Progenitor cell of endocrine pancreas (in vitro differentiated cells): ENCODE measurements at regions not wholly inside any gene's neighbourhood (a gene's known extent, or its start where the extent isn't known, plus 50 kb on each side); places are given as distances from the start of the nearest gene placed in this dataset.

Source experiments
- DNase-seq: peaks from one replicate; pipeline ENCODE4 v3.0.0; 2021; ENCODE audit warnings: low spot score; ENCODE audit not compliant: unreplicated experiment
- H3K27ac Mint-ChIP-seq: 2 replicates; pipeline ENCODE4 v1.8.0; 2021; ENCODE audit warnings: mild to moderate bottlenecking, moderate library complexity, mixed read lengths
- H3K27me3 Mint-ChIP-seq: 2 replicates; pipeline ENCODE4 v1.8.0; 2021; ENCODE audit warnings: mixed read lengths
- H3K36me3 Mint-ChIP-seq: 2 replicates; pipeline ENCODE4 v1.8.0; 2022; ENCODE audit warnings: mixed read lengths; ENCODE audit not compliant: insufficient read depth
- H3K4me1 Mint-ChIP-seq: 2 replicates; pipeline ENCODE4 v1.8.0; 2021; ENCODE audit warnings: low read depth, mixed read lengths
- H3K4me3 Mint-ChIP-seq: 2 replicates; pipeline ENCODE4 v1.8.0; 2021; ENCODE audit warnings: low read depth, mild to moderate bottlenecking, moderate library complexity, mixed read lengths
- H3K9me3 Mint-ChIP-seq: 2 replicates; pipeline ENCODE4 v1.8.0; 2021; ENCODE audit warnings: low read depth, mixed read lengths
- CTCF ChIP-seq: fragments of 200-600 bp; sonication (generic); IDR thresholded peaks from one replicate; pipeline ENCODE4 v1.5.0; 2021; ENCODE audit warnings: antibody characterized with exemption, mild to moderate bottlenecking; ENCODE audit not compliant: unreplicated experiment

GRCh38 chr12:13350946-13351345, 154.4 kb downstream of the EMP1 start:
- no peaks in the 10 kb centered on the region for H3K9me3 Mint-ChIP-seq
- H3K27me3 Mint-ChIP-seq: peaks cover 11% of the 10 kb centered on the region
- H3K4me3 Mint-ChIP-seq: no peak overlapping the region
- no peaks in the 10 kb centered on the region for H3K4me1 Mint-ChIP-seq
- DNase-seq: no peak
- H3K36me3 Mint-ChIP-seq: no peaks in the 10 kb centered on the region
- H3K27ac Mint-ChIP-seq: no peak overlapping the region
- no peak for TF ChIP-seq CTCF

- Mint-ChIP-seq H3K27ac (no peak overlapping the region), H3K4me3 (no peak overlapping the region), H3K4me1 (no peaks in the 10 kb centered on the region), H3K36me3 (no peaks in the 10 kb centered on the region), H3K9me3 (no peaks in the 10 kb centered on the region), H3K27me3 (peaks cover 11% of the 10 kb centered on the region)
- DNase-seq: no peak
- TF ChIP-seq CTCF: no peak
These were observed 153.9 kb downstream of the EMP1 start for GRCh38 chr12:13350381-13350780.

- H3K4me1 Mint-ChIP-seq: no peaks in the 10 kb centered on the region
- no peaks in the 10 kb centered on the region for H3K36me3 Mint-ChIP-seq
- no peaks in the 10 kb centered on the region for H3K9me3 Mint-ChIP-seq
- TF ChIP-seq CTCF: no peak
- peaks cover 12% of the 10 kb centered on the region for H3K27me3 Mint-ChIP-seq
- no peak overlapping the region for H3K27ac Mint-ChIP-seq
- DNase-seq: no peak
- no peak overlapping the region for H3K4me3 Mint-ChIP-seq
These were observed 151.9 kb downstream of the EMP1 start for GRCh38 chr12:13348464-13348863.

GRCh38 chr12:13347241-13348043, 150.9 kb downstream of the EMP1 start:
- H3K4me1 Mint-ChIP-seq: no peaks in the 10 kb centered on the region
- DNase-seq: no peak
- H3K4me3 Mint-ChIP-seq: no peak overlapping the region
- no peaks in the 10 kb centered on the region for H3K36me3 Mint-ChIP-seq
- peaks cover 13% of the 10 kb centered on the region for H3K27me3 Mint-ChIP-seq
- H3K9me3 Mint-ChIP-seq: no peaks in the 10 kb centered on the region
- TF ChIP-seq CTCF: no peak
- no peak overlapping the region for H3K27ac Mint-ChIP-seq

- Mint-ChIP-seq H3K36me3 (no peaks in the 10 kb centered on the region), H3K27me3 (peaks cover 14% of the 10 kb centered on the region), H3K9me3 (no peaks in the 10 kb centered on the region), H3K27ac (no peak overlapping the region), H3K4me3 (no peak overlapping the region), H3K4me1 (no peaks in the 10 kb centered on the region)
- TF ChIP-seq CTCF: no peak
- DNase-seq: no peak
These were observed 149.2 kb downstream of the EMP1 start for GRCh38 chr12:13345722-13346121.
